ENCODE measurements at regions not wholly inside any gene's neighbourhood (a gene's known extent, or its start where the extent isn't known, plus 50 kb on each side); places are given as distances from the start of the nearest gene placed in this dataset.

- TF ChIP-seq ZNF407 (CRISPR knock-in tag; IDR thresholded peaks at IDR 0.05; ENCODE audit: not compliant biosample characterization) (peak; percentile 83), ZC3H4 (CRISPR knock-in tag; IDR thresholded peaks at IDR 0.05; ENCODE audit: borderline replicate concordance) (no peak), DBP (CRISPR knock-in tag; IDR thresholded peaks at IDR 0.05; ENCODE audit: not compliant biosample characterization) (no peak), ZNF792 (CRISPR knock-in tag; IDR thresholded peaks at IDR 0.05) (peak; percentile 85), SKI (IDR thresholded peaks at IDR 0.05; ENCODE audit: partially characterized antibody) (peak; percentile 44), ATF7 (IDR thresholded peaks at IDR 0.05) (no peak), ATF7 (CRISPR knock-in tag; IDR thresholded peaks at IDR 0.05) (no peak; the same call in 1 of the 2 replicates), NFYC (CRISPR knock-in tag; IDR thresholded peaks at IDR 0.05) (no peak), HMGA1 (CRISPR knock-in tag; conservative IDR thresholded peaks at IDR 0.05) (no peak), ZBTB4 (CRISPR knock-in tag; IDR thresholded peaks at IDR 0.05; ENCODE audit: borderline replicate concordance) (peak; percentile 79; the same call in 1 of the 2 replicates), SOX6 (IDR thresholded peaks at IDR 0.05) (no peak), SOX6 (CRISPR knock-in tag; IDR thresholded peaks at IDR 0.05) (peak; percentile 92), MYNN (CRISPR knock-in tag; IDR thresholded peaks at IDR 0.05; ENCODE audit: low read depth) (no peak), ZNF839 (CRISPR knock-in tag; IDR thresholded peaks at IDR 0.05; ENCODE audit: borderline replicate concordance) (no peak; the same call in 1 of the 2 replicates), U2AF2 (IDR thresholded peaks at IDR 0.05; ENCODE audit: low read depth, low read length) (no peak)
Measured at GRCh38 chr1:31509124-31510072, 66.9 kb upstream of the TINAGL1 start (continued).

Measured in HepG2 (cell line).